DOHH2 (cell line): ENCODE measurements at regions not wholly inside any gene's neighbourhood (a gene's known extent, or its start where the extent isn't known, plus 50 kb on each side); places are given as distances from the start of the nearest gene placed in this dataset.

Experiments
- H3F3A ChIP-seq: fragments of 200-600 bp; sonication (generic), shearing (Covaris generic); 2 replicates; pipeline ENCODE4 v1.6.0; 2016; ENCODE audit warnings: antibody characterized with exemption, mild to moderate bottlenecking; ENCODE audit not compliant: control insufficient read depth, insufficient read depth
- H3K27ac ChIP-seq: fragments of 200-600 bp; sonication (generic); 2 replicates; pipeline ENCODE4 v1.5.1; 2014; ENCODE audit warnings: low read depth, mild to moderate bottlenecking, low read length, moderate library complexity
- H3K27me3 ChIP-seq: fragments of 200-600 bp; sonication (generic); 2 replicates; pipeline ENCODE4 v1.6.1; 2014; ENCODE audit warnings: mild to moderate bottlenecking, low read length, mixed read lengths; ENCODE audit not compliant: control insufficient read depth
- H3K36me3 ChIP-seq: fragments of 200-600 bp; sonication (generic); 2 replicates; pipeline ENCODE4 v1.6.1; 2014; ENCODE audit warnings: mild to moderate bottlenecking, low read length, moderate library complexity, mixed read lengths; ENCODE audit not compliant: control insufficient read depth
- H3K4me1 ChIP-seq: fragments of 200-600 bp; sonication (generic); 2 replicates; pipeline ENCODE4 v1.6.1; 2014; ENCODE audit warnings: mild to moderate bottlenecking, low read length, mixed read lengths; ENCODE audit not compliant: control insufficient read depth
- H3K4me2 ChIP-seq: fragments of 200-600 bp; sonication (generic); 2 replicates; pipeline ENCODE4 v1.6.0; 2014; ENCODE audit warnings: mild to moderate bottlenecking, low read length, moderate library complexity
- H3K4me3 ChIP-seq: fragments of 200-600 bp; sonication (generic); 2 replicates; pipeline ENCODE4 v1.5.1; 2014; ENCODE audit warnings: mild to moderate bottlenecking, low read length, mixed read lengths
- H3K79me2 ChIP-seq: fragments of 200-600 bp; sonication (generic); 2 replicates; pipeline ENCODE4 v1.6.1; 2014; ENCODE audit warnings: mild to moderate bottlenecking, low read length, mixed read lengths; ENCODE audit not compliant: control insufficient read depth
- H3K9me2 ChIP-seq: fragments of 200-600 bp; sonication (generic); replicated peaks from 2 replicates; pipeline ENCODE4 v1.6.1; 2014; ENCODE audit warnings: mild to moderate bottlenecking, low read length, mixed read lengths; ENCODE audit not compliant: control insufficient read depth
- H3K9me3 ChIP-seq: fragments of 200-600 bp; sonication (generic); 2 replicates; pipeline ENCODE4 v1.6.1; 2014; ENCODE audit warnings: antibody characterized with exemption, low read length, mixed read lengths; ENCODE audit not compliant: control insufficient read depth, insufficient read depth
- H4K20me1 ChIP-seq: fragments of 200-600 bp; sonication (generic); 2 replicates; pipeline ENCODE4 v1.6.0; 2014; ENCODE audit warnings: low read depth, mild to moderate bottlenecking, antibody characterized with exemption, low read length, moderate library complexity; ENCODE audit not compliant: control insufficient read depth, insufficient read depth
- CTCF ChIP-seq: fragments of 200-600 bp; sonication (generic); IDR thresholded peaks from one replicate; pipeline ENCODE4 v1.5.1; 2014; ENCODE audit warnings: antibody characterized with exemption, mild to moderate bottlenecking, low read depth, low read length; ENCODE audit not compliant: poor library complexity, severe bottlenecking
- EZH2phosphoT487 ChIP-seq: fragments of 200-600 bp; sonication (generic); IDR thresholded peaks from 2 replicates; pipeline ENCODE4 v1.6.1; 2017; ENCODE audit warnings: borderline replicate concordance, mild to moderate bottlenecking, antibody characterized with exemption, low read length, moderate library complexity, mixed read lengths

DNA sequence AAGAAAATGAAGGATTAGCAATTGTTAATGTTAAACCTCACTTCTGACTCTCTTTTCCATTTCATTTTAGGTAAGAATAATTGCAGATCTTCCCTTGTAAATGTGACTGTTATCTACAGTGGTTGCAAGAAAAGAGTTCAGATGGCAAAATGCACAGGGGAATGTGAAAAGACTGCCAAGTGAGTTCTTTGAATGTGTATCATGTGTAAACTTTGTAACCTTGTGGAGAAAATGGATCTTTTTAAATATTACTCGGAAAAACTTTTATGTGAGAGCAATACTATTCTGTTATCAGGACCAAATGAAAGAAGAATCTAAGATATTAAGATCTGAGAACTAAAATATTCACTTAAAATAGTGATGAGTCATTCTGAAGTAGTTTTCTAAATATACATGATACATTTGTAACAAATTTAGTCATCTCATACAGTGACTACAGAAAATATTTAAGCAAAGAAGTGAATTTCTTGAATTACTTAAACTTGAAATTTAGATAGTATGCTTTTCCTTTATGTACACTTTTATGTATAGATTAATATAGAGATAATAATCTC is 122.5 kb upstream of the CNTN1 start:
- Histone ChIP-seq H3K4me2 (no peak overlapping the region), H3K9me2 (no peaks in the 10 kb centered on the region), H3K27me3 (no peaks in the 10 kb centered on the region), H3K27ac (no peak overlapping the region), H3F3A (no peaks in the 10 kb centered on the region), H4K20me1 (no peaks in the 10 kb centered on the region), H3K4me1 (peaks cover 5% of the 10 kb centered on the region; the same call in 1 of the 2 replicates), H3K4me3 (no peak overlapping the region), H3K79me2 (no peaks in the 10 kb centered on the region), H3K36me3 (no peaks in the 10 kb centered on the region), H3K9me3 (no peaks in the 10 kb centered on the region)
- no peak for TF ChIP-seq CTCF
- no peak for TF ChIP-seq EZH2phosphoT487

DNA sequence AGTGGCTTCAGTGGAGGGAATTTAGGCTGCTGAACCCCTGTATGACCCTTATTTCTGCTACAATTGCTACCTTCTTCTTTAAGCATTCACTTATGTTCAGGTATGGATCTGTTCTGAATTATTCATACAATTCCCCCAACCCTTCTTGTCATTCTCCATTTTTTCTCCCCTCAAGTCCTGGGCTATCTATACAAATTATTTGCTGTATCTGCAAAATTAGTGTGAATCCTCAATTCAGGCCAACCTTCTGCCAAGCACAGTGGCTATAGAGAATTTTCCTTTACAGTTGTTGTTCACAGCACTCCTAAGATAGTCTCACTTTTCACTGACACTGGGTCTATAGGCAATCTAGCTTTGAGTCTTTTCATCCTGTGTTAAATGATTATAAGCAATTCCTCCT is 119.2 kb upstream of the CNTN1 start:
- H3K27ac ChIP-seq, result no peak overlapping the region
- no peaks in the 10 kb centered on the region for H3K36me3 ChIP-seq
- no peak for TF ChIP-seq CTCF
- TF ChIP-seq EZH2phosphoT487, result no peak
- no peaks in the 10 kb centered on the region for H3K9me2 ChIP-seq
- no peak overlapping the region for H3K4me3 ChIP-seq
- no peaks in the 10 kb centered on the region for H3K9me3 ChIP-seq
- H3K4me1 ChIP-seq, result no peaks in the 10 kb centered on the region
- no peaks in the 10 kb centered on the region for H3K79me2 ChIP-seq
- no peaks in the 10 kb centered on the region for H3F3A ChIP-seq
- H3K27me3 ChIP-seq, result no peaks in the 10 kb centered on the region
- H3K4me2 ChIP-seq, result no peak overlapping the region
- no peaks in the 10 kb centered on the region for H4K20me1 ChIP-seq

DNA sequence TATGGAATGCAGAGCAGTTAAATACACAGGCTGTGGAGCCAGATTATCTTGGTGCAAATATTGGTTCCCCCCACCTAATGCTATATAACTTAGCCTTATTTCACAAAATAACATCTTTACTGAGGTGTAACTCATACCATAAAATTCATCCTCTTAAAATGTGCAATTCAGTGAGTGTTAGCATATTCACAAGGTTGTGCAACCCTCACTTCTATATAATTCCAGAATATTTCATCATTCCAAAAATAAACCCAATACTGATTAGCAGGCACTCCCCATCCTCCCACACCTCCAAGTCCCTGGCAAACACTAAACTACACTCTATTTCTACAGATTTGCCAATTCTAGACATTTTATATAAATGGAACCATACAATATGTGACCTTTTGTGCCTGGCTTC is 116.3 kb upstream of the CNTN1 start:
- H3K4me3 ChIP-seq, result no peak overlapping the region
- no peaks in the 10 kb centered on the region for H3K79me2 ChIP-seq
- no peak overlapping the region for H3K4me2 ChIP-seq
- no peaks in the 10 kb centered on the region for H3F3A ChIP-seq
- no peaks in the 10 kb centered on the region for H3K9me2 ChIP-seq
- H3K4me1 ChIP-seq, result no peaks in the 10 kb centered on the region
- H3K36me3 ChIP-seq, result no peaks in the 10 kb centered on the region
- H3K27me3 ChIP-seq, result no peaks in the 10 kb centered on the region
- TF ChIP-seq EZH2phosphoT487, result no peak
- TF ChIP-seq CTCF, result no peak
- H4K20me1 ChIP-seq, result no peaks in the 10 kb centered on the region
- peaks cover 9% of the 10 kb centered on the region; the same call in 1 of the 2 replicates for H3K9me3 ChIP-seq
- H3K27ac ChIP-seq, result no peak overlapping the region
